CD4-positive, alpha-beta T cell treated with Interleukin-6 at 100 ng/mL for 8 hours (primary cell): ENCODE measurements at regions not wholly inside any gene's neighbourhood (a gene's known extent, or its start where the extent isn't known, plus 50 kb on each side); places are given as distances from the start of the nearest gene placed in this dataset.
"Not testable (repeated sequence)": the region's sequence is repeated elsewhere in the genome, so short reads cannot be mapped to it uniquely, and the experiment has no call there.

Experiments
- DNase-seq: peaks from one replicate; pipeline ENCODE4 v3.0.0-alpha.2; 2020; ENCODE audit warnings: mixed read lengths, low spot score

DNA sequence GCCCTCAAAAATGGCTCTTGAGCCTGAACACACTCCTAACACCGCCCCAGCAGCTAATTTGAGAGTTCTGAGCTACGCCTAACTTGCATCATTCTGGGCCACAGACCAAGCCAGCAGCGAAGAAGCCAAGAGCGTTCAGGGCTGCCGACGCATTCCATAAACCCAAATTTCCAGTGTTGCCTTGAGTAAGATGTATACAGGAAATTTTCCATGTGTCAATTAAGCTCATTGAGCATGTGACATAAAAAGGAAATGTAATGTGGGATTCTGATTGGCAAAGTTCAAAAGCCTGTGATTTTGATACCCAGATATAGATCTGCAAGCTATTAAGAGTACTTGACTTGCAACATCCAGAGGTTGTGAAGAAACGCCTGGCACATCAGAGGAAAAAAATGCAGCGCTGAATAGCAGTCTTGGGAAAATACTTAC is 148.6 kb upstream of the NR2F2 start:
- DNase-seq: no peak

DNA sequence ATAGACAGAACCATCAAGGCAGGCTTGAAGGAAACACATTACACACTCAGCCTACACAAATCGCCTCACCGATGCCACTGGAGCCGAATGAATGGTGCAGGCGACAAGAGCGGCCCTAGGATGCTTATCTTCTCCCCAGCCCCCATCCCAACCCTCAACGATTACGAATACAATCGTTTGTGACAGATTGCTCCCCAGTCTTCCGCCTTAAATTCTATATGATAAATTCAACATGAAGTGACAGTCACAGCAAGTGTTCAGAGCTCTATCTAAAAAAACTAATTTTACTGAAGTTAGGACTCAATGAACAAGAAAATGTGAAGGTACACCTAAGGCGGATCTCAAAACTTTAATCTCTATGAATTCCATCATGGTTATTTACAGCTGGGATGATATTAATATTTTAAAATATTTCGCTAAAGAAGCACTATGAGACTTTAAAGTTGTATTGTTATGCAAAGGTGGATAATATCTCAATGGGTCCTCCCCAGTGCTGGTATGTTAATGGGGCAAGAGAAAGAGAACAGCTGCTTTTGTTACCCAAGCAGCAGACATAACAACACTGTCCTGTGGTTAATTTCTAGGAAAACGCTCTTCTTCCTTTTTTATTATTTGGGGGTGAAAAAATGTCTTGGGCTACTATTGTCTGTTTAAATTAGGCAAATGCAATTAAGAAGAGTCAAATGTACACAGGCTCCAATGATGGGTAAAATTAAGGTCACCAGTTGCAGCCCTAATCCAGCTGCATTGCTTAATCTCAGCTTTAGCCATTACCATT is 147.6 kb upstream of the NR2F2 start:
- DNase-seq: no peak

DNA sequence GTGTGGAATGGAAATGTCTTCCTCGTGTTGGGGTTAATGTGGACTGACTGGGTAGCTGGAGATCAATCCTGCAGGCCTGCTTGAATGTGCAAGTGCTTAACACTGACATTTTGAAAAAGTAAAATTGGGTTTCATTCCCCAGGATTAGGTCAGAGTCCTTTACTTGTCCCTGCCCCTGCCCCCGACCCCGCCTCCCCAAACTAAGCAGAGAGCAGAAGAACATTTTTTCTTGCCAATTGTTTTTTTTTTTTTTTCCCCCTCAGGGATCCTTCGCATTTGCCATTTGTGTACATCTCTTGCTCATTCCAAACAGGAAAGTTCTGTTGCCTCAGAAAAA is 147.0 kb upstream of the NR2F2 start:
- DNase-seq: no peak

DNA sequence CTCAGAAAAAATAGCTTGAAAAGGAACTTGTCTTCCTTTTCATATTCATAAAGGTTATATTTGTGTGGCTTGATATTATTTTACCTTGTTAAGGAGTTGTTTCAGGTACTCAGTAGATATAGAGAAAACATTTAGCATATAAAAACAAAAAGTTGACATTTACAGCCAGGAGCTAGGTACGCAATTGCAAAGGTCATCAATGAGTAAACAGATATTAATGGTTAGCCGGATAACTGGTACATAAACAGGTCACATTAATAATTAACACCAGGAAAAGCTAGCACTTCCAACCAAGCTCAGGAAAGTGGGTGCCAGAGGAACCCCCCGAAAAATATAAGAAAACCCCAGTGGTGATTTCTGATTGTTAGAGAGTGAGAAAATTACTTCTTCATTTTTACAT is 146.6 kb upstream of the NR2F2 start:
- DNase-seq: no peak

DNA sequence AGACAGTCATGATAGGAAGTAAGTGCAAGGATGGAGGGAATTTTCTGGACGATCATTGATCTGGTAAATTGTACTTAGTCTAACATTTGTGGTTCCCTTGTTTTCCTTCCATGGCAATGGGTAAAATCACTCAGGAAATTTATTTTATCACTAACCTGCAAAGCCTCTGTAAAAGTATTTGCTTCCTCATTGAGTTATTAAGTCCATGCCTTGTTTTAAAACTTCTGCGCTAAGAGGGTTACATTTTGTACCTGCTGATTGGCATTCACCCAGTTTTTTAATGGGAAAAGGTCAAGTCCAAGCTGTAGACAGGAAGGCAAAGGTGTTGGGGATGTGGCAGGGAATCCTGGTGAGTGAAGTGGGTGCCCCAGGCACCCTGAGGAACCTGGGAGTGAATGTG is 146.2 kb upstream of the NR2F2 start:
- no peak for DNase-seq

DNA sequence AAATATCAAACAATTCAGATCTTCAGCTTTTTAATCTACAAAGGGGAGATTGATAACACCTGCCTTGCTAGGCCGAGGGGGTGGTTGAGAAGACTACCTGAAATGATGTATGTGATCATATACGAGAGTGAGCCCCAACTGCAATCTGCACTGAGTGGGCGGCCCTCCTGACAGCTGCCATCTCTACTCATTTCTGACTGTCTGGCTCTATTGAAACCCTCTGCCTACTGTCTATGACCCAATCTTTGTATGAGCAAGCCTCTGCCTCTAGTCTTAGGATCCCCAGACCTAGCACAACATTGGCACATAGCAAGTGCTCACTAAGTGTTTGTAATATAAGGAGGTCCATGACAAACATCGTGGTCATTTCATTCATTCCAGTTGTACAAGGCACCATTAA is 144.4 kb upstream of the NR2F2 start:
- DNase-seq: no peak

DNA sequence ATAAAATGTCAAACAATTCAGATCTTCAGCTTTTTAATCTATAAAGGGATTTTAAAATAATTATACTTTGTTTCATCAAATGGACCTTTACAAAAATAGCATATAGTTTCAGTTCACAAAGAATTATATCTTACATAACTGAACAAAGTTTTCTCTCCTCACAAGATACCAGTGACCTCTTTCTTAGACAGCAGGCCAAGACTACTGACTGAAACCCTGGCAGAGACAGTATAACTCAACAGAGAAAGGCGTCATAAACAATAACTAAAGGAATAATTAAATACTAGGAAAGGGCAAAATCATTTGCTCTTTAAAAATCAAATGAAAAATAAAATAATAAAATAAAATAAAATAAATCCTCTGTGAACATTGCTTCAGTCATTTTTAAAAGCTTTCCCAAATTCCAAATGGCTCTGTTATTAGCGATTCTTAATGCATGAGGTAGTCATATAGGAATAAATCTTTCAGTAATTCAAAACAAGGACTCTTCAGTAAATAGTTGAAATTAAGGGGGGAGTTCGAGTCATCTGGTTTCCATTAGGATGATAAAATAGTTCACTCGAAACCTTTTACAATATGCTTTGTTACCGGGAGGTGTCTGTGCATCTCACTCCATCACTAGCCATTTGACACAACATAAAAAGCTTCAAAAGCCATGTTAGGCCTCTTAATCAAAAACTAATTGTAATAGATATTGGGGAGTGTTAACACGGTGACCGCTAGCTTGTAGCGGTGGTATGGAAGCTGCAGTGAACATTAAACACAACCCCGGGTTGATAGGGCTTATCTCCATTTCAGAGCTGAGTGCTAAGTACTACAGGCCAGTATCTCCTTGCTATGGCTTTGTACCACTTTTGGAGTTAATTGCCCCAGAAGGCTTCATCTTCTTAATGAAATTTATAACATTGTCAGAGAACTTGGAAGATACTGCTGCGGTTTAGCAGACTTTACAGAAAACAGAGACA is 142.9 kb upstream of the NR2F2 start:
- no peak for DNase-seq

DNA sequence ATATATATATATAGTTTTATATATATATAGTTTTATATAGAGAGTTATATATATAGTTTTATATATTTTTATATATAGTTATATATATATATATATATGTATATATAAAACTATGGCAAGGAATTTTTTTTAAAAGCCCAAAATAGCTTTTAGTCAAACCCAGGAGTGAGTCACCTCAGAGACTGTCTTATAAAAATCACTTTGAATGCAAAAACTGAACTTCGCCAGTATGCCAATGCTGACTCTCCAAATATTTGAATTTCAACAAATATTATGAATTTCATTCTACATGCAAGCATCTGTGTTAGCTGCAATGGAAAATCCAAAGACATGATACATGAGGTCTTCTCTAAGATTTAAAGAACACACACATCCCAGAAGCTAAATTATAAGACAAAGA is 132.8 kb upstream of the NR2F2 start:
- no peak for DNase-seq

DNA sequence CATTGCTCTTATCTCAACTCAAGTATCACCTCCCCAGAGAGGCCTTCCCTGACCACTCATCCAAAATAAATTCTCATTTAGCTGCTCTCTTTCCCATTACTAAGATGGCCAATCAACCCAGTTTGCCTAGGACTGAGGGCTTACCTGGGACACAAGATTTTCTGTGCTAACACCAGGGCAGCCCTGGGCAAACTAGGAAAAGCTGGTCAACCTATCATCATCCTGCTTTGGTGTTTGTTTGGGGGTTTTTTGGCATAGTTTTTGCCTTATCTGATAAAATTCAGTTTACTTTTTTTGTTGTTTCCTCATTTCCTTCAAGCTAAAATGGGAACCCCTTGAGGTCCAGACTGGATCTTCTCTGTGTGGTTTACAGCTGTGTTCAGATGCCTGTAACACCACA is 131.4 kb upstream of the NR2F2 start:
- no peak for DNase-seq

DNA sequence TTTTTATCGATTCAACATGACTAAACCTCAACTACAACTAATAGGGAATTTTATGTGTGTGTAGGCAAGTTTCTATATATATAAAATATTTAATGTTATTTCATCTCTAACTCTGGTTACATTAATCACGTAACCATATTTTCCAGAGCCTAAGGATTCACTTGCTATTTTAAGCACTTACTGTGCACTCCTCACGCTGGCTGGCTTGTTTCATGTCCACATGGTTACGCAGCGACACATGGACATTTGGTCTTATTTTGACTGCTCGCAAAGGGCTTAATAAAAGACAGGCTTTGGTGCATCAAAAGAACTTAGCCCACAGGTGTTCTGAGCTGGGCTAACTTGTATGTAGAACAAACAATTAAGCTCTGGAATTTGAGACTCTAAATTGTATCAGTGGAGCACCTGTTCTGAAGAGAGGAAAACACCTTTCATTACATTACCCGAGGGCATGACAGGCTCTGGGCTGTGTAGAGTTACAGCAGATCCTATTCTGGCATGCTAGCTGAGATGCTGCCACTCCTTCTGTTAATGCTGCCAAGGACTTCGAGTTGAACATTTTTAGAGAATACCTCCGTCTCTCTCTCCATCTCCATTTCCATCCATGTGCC is 130.0 kb upstream of the NR2F2 start:
- no peak for DNase-seq

DNA sequence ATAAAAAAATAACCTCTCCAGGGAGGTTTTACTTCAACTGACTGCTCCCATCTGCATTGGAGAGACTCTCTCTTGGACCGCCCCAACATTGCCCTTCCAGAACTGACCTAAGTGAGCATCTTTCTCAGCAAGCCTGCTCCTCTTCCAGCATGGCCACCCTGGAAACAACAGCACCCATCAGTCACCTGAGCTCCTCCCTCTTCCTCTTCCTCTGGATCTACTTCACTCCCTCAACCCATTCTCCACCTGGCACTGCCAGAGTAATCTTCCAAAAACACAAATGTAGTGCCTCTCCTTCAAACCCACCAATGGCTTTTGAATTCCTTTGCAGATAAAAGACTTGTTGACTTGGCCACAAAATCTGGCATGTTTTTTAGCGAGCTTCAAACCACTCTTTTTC is 128.8 kb upstream of the NR2F2 start:
- DNase-seq: no peak

DNA sequence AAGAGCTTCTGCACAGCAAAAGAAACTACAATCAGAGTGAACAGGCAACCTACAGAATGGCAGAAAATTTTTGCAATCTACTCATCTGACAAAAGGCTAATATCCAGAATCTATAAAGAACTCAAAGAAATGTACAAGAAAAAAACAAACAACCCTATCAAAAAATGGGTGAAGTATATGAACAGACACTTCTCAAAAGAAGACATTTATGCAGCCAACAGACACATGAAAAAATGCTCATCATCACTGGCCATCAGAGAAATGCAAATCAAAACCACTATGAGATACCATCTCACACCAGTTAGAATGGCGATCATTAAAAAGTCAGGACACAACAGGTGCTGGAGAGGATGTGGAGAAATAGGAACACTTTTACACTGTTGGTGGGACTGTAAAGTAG is 124.9 kb upstream of the NR2F2 start:
- DNase-seq: not testable (repeated sequence)

DNA sequence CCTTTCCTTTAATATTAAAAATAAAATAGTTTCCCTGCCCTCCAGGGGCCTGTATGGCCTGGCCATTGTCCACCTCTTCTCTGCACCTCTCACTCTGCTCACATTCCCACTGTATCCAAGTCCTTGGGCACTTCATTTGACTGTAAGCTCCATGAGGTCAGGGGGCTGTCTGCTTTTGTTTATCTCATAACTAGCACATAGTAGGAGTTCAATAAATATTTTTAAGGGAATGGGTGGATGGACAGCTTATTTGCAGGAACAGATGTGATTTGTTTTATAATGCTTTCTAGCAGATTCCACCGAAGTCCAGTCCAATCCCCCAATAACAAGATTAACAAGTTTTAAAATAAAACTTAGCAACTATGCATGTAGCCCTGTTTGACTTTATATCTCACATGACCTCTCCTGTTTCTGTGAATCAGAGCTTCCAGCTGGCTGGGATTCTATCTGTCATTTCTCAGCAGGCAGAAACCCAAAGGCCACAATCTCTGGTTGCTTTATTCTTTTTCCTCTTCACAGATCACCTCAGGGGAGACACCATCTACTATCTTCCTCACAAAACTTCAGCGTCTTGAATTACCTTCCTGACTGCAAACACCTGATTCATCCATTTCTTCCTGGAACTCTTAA is 123.0 kb upstream of the NR2F2 start:
- no peak for DNase-seq

DNA sequence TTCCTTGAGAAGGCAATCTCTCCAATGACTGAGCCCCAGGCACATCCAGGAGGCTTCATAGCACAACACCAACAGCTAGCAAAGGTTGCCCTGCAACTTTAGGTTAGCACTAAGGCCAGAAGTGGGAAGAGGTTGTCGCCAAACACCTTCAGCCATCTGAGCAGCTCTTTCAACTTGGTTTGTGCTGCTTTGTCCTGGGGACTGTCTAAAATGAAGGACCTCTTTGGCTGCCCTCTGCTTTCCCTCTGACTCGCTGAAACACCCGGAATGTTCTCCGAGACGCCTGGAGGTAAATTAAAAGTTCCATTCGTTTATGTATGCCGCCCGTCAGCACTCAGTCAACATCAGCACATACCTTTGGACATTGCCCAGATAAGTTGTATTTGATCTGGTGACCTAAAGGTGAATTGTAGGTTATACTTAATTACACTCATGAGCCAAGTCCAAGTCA is 121.2 kb upstream of the NR2F2 start:
- no peak for DNase-seq

DNA sequence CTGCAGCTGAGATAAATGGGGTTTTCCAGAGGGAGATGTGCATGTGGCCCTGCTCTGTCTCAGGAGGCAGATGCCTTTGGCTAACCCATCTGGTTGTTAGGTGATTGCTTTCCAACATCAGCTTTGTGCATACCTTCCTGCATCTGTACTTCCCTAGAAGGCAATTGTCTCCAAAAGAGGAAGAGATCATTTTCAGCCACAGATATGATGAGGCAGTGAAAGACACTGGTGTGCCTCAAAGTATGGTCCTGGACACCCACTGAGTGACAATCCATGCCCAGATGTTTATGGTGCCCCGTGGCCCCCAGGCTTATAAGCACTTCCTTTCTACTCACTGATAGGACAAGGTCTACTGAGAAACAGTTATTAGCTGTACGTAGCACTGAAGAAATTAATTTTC is 117.5 kb upstream of the NR2F2 start:
- DNase-seq: no peak

DNA sequence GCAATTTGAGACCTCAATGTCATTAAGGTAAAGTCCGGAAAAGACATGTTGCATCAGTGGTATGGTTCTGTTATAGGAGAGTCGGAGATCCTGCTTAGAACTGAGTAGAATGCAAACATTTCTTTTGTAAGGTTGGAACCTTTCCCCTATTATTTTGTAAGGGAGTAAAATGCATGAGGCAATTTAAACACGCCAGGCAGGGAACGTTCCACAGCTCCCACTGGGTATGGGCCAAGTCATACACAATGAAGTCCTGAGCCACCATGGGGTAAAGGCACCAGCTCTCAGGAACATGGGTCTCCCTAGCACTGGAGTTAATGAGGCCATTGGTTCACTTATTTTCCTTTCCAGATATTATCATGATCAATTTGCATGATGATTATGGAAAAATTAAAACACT is 116.6 kb upstream of the NR2F2 start:
- no peak for DNase-seq

DNA sequence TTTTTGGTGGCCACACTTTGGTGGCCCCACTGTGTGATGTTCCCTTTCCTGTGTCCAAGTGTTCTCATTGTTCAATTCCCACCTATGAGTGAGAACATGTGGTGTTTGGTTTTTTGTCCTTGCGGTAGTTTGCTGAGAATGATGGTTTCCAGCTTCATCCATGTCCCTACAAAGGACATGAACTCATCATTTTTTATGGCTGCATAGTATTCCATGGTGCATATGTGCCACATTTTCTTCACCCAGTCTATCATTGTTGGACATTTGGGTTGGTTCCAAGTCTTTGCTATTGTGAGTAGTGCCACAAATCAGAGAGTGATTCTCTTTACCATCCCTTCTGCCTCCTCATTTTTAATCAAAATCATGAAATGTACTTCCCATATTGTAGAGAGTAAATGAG is 114.0 kb upstream of the NR2F2 start:
- not testable (repeated sequence) for DNase-seq

DNA sequence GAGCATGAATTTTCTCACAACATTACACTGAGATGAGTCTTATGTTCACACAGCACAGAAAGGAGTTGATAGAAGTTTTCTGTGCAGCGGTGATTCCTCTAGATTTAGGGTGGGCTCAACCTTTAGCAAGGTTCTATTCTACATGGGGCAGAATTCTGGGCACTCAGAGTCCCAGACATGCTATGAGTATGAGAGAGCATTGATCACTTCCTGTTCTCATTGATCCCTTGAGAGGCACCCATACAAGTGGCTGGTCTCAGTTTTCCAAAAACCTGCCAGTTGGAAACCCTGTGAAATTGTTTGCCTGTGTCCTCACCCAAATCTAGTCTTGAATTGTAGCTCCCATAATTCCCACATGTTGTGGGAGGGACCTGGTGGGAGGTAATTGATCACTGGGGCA is 112.5 kb upstream of the NR2F2 start:
- DNase-seq: no peak

DNA sequence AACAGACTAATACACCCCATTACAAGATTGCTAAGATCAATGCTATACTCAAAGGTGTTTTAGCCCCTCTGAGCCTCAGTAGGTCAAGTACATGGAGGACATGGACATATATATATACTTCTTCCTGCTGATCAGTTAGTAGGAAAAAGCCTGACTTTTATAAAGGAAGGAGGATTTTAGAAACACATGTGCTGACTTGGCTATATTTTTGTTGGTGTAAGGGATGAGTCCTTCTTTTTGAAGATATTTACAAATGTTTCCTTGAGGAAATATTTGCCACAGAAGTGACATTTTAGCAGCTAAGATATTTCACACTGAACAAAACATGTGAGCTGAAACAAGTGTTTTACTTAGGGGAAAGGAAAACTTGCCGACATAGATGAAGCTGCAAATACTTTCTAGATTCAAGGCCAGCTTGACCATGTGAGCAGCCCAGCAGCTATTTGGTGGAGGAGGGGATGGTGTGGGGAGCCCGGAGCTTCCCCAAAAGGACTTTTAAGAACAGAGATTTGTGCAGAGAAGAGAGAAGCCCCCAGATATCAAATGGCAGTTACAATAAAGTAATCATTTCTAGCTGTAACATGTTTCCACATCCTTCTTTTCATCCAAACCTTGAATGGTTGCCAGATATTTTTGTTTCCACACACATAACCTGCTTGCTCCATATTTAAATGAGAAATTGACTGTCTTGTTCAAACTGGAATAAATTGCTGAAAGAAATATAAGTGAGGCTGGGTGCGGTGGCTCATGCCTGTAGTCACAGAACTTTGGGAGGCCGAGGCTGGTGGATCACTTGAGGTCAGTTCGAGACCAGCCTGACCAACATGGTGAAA is 111.7 kb upstream of the NR2F2 start:
- no peak for DNase-seq

DNA sequence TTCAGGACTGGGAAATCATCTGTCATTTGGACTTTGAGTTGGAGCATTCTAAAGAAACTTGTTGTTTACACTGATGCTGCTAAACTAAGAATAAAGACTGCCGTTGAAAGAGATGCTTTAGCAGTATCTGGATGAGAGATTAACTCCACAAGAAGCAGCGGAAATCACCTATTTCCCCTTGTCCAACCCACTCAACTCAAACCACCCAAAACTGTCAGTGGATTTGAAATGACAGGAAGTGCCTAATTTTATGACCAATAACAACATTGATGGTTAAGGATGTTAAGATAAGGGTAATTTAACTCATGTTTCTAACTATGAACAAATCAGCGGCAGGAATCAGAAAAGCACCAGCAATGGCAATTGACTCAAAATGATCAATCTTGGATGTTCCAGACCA is 110.8 kb upstream of the NR2F2 start:
- no peak for DNase-seq

DNA sequence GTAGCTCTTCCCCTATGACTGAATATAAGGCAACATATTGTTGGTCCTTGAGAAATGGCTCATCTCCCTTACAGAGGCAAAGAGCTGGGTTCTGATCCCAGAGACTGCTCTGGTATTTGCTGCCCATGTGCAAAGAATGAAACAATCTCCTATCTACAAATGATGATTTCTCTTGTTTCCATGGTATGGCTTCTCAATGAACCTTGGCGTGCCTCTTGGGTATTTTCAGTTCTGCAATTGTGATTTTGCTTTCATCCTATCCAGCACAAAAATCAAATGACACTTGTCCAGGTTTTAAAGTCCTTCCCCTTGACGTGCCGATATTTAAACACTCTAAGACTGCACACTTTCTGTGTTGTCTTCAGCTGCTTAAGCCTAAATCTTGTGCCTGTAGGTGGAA is 109.8 kb upstream of the NR2F2 start:
- no peak for DNase-seq

DNA sequence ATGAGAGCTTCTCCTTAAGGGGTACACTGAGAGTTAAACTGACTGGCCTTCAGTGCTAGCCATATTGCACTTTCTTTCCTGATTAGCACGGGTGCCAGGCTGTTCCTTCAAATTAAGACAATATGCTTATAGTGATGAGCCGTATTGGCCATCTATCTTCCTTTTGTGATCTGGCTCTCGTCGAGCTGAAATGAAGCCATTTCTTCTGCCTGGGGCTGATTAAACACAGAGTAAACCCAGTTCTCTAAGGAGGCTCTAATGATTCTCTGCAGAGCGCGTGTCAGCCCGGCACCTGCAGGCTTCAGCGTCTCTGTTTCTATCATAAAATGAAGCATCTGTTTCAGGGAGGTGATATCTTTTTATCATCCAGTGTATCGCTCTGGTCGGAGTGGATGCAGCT is 107.5 kb upstream of the NR2F2 start:
- no peak for DNase-seq
